ENCODE measurements at regions not wholly inside any gene's neighbourhood (a gene's known extent, or its start where the extent isn't known, plus 50 kb on each side); places are given as distances from the start of the nearest gene placed in this dataset.

GRCh38 chr5:93807846-93808245, 66.4 kb upstream of the POU5F2 start:
- H3K27ac ChIP-seq (ENCODE audit: low read depth), result no peak overlapping the region
- no peaks in the 10 kb centered on the region for H3K9me3 Mint-ChIP-seq
- no peaks in the 10 kb centered on the region for H3F3A ChIP-seq (replicated peaks; ENCODE audit: low read depth)
- H3K27me3 ChIP-seq (ENCODE audit: insufficient read depth), result no peaks in the 10 kb centered on the region
- H2AFZ ChIP-seq, result no peak overlapping the region
- DNase-seq (ENCODE audit: low spot score), result no peak
- H3K4me1 Mint-ChIP-seq, result no peaks in the 10 kb centered on the region
- no peaks in the 10 kb centered on the region for H3K9me2 ChIP-seq (ENCODE audit: insufficient read depth)
- H3K36me3 ChIP-seq (ENCODE audit: insufficient read depth), result no peaks in the 10 kb centered on the region
- no peak for TF ChIP-seq POLR2AphosphoS5 (IDR thresholded peaks at IDR 0.05; ENCODE audit: low read depth)
- TF ChIP-seq, protein P1, sequence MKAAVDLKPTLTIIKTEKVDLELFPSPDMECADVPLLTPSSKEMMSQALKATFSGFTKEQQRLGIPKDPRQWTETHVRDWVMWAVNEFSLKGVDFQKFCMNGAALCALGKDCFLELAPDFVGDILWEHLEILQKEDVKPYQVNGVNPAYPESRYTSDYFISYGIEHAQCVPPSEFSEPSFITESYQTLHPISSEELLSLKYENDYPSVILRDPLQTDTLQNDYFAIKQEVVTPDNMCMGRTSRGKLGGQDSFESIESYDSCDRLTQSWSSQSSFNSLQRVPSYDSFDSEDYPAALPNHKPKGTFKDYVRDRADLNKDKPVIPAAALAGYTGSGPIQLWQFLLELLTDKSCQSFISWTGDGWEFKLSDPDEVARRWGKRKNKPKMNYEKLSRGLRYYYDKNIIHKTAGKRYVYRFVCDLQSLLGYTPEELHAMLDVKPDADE (IDR thresholded peaks at IDR 0.05), result no peak
- no peak for TF ChIP-seq EZH2 (IDR thresholded peaks at IDR 0.05; ENCODE audit: low read depth, unreplicated experiment)
- TF ChIP-seq REST (IDR thresholded peaks at IDR 0.05; ENCODE audit: unreplicated experiment), result no peak
- no peak for TF ChIP-seq CTCF (conservative IDR thresholded peaks at IDR 0.05; ENCODE audit: low read depth in 2 of 2)
- TF ChIP-seq EZH2phosphoT487 (IDR thresholded peaks at IDR 0.05; ENCODE audit: unreplicated experiment), result no peak
- no peak for TF ChIP-seq CREB1 (CRISPR knock-in tag; IDR thresholded peaks at IDR 0.05; ENCODE audit: low read depth)
- no peak for TF ChIP-seq NANOG (IDR thresholded peaks at IDR 0.05; ENCODE audit: borderline replicate concordance)
- no peaks in the 10 kb centered on the region for H4K20me1 ChIP-seq (replicated peaks; ENCODE audit: insufficient read depth)
- H3K4me1 ChIP-seq (ENCODE audit: insufficient read depth), result no peaks in the 10 kb centered on the region
- no peak overlapping the region for H3K4me3 ChIP-seq
- H3K27me3 Mint-ChIP-seq (ENCODE audit: insufficient read depth, low read depth, poor library complexity), result no peaks in the 10 kb centered on the region
- H3K27ac Mint-ChIP-seq, result no peak overlapping the region
- no peaks in the 10 kb centered on the region for H3K36me3 Mint-ChIP-seq (ENCODE audit: low read depth)
- H3K4me2 ChIP-seq, result no peak overlapping the region
- H3K79me2 ChIP-seq (replicated peaks; ENCODE audit: insufficient read depth), result no peaks in the 10 kb centered on the region
- ATAC-seq, result no peak
- H3K4me3 Mint-ChIP-seq, result no peak overlapping the region

DNA sequence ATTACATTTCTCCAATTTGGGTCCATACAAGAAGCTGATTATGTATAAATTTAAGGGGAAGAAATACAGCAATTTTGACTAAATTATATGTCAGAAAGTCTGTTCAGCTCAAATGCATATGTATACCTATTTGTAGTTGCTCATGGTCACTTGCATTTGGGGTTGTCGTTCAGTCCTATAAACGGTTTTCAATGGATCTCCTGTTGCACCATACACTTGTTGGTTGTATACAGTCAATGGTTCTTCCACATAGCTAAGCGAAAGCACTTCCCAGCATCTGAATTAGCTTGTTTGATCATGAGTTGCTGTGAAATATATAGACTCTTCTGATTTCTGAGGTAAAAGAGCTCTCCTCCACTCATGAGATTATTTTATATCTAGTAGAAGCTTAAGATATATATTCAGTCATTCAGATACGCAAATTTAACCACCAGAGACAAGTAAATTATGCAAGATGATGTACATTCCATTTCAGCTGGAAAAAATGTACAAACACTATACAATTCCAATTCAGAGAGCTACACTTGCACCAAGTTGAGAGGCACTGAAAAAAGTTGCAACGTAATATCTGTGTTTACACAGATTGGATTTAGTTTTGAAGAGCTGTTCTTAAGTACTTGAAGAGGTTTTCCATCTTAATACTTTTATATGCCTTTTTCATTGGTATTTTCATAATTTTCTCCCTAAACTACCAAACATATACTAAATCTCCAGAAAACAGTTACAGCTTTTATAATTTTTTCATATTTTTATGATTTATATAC, 64.4 kb upstream of the POU5F2 start:
- Mint-ChIP-seq H3K4me1 (peaks cover 4% of the 10 kb centered on the region), H3K4me3 (no peak overlapping the region), H3K27me3 (ENCODE audit: insufficient read depth, low read depth, poor library complexity) (no peaks in the 10 kb centered on the region), H3K36me3 (ENCODE audit: low read depth) (no peaks in the 10 kb centered on the region), H3K27ac (no peak overlapping the region), H3K9me3 (no peaks in the 10 kb centered on the region)
- Histone ChIP-seq H2AFZ (no peak overlapping the region), H4K20me1 (replicated peaks; ENCODE audit: insufficient read depth) (no peaks in the 10 kb centered on the region), H3K4me2 (no peak overlapping the region), H3K4me3 (no peak overlapping the region), H3K9me2 (ENCODE audit: insufficient read depth) (no peaks in the 10 kb centered on the region), H3K36me3 (ENCODE audit: insufficient read depth) (no peaks in the 10 kb centered on the region), H3K4me1 (ENCODE audit: insufficient read depth) (no peaks in the 10 kb centered on the region), H3F3A (replicated peaks; ENCODE audit: low read depth) (no peaks in the 10 kb centered on the region), H3K79me2 (replicated peaks; ENCODE audit: insufficient read depth) (no peaks in the 10 kb centered on the region), H3K27ac (ENCODE audit: low read depth) (no peak overlapping the region), H3K27me3 (ENCODE audit: insufficient read depth) (no peaks in the 10 kb centered on the region)
- ATAC-seq, result no peak
- DNase-seq (ENCODE audit: low spot score), result no peak
- TF ChIP-seq EZH2 (IDR thresholded peaks at IDR 0.05; ENCODE audit: low read depth, unreplicated experiment) (no peak), STAT1 (IDR thresholded peaks at IDR 0.05; ENCODE audit: unreplicated experiment) (no peak)
- TF ChIP-seq, protein P1 (IDR thresholded peaks at IDR 0.05), result no peak
